K562 (cell line): ENCODE measurements at regions not wholly inside any gene's neighbourhood (a gene's known extent, or its start where the extent isn't known, plus 50 kb on each side); places are given as distances from the start of the nearest gene placed in this dataset.

Experiments used
- ATF2 ChIP-seq: sonication (generic); formaldehyde crosslinking; IDR thresholded peaks from 2 replicates; pipeline ENCODE4 v1.8.1; 2022; ENCODE audit warnings: missing genetic modification reagents
- CHD4 ChIP-seq: fragments of 200-600 bp; sonication (generic); IDR thresholded peaks from 3 replicates; pipeline ENCODE4 v1.6.1; 2012; ENCODE audit warnings: low read depth, mild to moderate bottlenecking, mixed read lengths, low read length, inconsistent platforms; ENCODE audit not compliant: insufficient read depth, insufficient replicate concordance, poor library complexity, severe bottlenecking
- CTCF ChIP-seq, 3 experiments: IDR thresholded peaks in 2 of 3; conservative IDR thresholded peaks in 1 of 3; 2 replicates each; pipeline ENCODE4 v1.5.1; 2011 to 2012; ENCODE audit warnings: low read length in 3 of 3, mild to moderate bottlenecking in 3 of 3, control low read depth in 2 of 3, improper control_type of control experiment in 1 of 3, inconsistent platforms in 1 of 3, low read depth in 1 of 3, mixed read lengths in 1 of 3, moderate library complexity in 1 of 3; ENCODE audit not compliant: insufficient read depth in 2 of 3
- FOXA1 ChIP-seq: fragments of 450-650 bp; IDR thresholded peaks from 2 replicates; pipeline ENCODE4 v1.6.1; 2016; ENCODE audit warnings: mild to moderate bottlenecking, borderline replicate concordance
- MAFG ChIP-seq: fragments of 450-650 bp; conservative IDR thresholded peaks from 2 replicates; pipeline ENCODE4 v1.6.1; 2016; ENCODE audit warnings: missing genetic modification characterization, missing compliant biosample characterization
- MEIS2 ChIP-seq: fragments of 450-650 bp; IDR thresholded peaks from 2 replicates; pipeline ENCODE4 v1.6.1; 2014; ENCODE audit warnings: mild to moderate bottlenecking; ENCODE audit not compliant: partially characterized antibody
- POLR2A ChIP-seq: fragments of 450-650 bp; conservative IDR thresholded peaks from 2 replicates; pipeline ENCODE4 v1.6.1; 2016
- POLR2AphosphoS5 ChIP-seq: IDR thresholded peaks from 2 replicates; pipeline ENCODE4 v1.6.1; 2011; ENCODE audit warnings: mild to moderate bottlenecking, low read depth, low read length, moderate library complexity; ENCODE audit not compliant: control insufficient read depth, insufficient read depth
- TAF7 ChIP-seq: fragments of 450-650 bp; IDR thresholded peaks from 2 replicates; pipeline ENCODE4 v1.6.1; 2016; ENCODE audit warnings: missing genetic modification characterization, missing compliant biosample characterization
- TEAD1 ChIP-seq, 2 experiments: fragments of 450-650 bp in 1 of 2; sonication (generic) in 1 of 2; formaldehyde crosslinking; IDR thresholded peaks; 2 replicates each; pipeline versions ENCODE4 v1.4.0 to v1.8.0; 2020 to 2022; ENCODE audit warnings: mild to moderate bottlenecking in 2 of 2, missing genetic modification reagents in 1 of 2
- ZFX ChIP-seq: sonication (generic); formaldehyde crosslinking; IDR thresholded peaks from 2 replicates; pipeline ENCODE4 v1.8.0; 2022; ENCODE audit warnings: mild to moderate bottlenecking, missing genetic modification reagents, moderate library complexity
- ZNF431 ChIP-seq: sonication (generic); formaldehyde crosslinking; IDR thresholded peaks from 2 replicates; pipeline ENCODE4 v1.8.0; 2022; ENCODE audit warnings: mild to moderate bottlenecking, missing genetic modification reagents
- ZNF644 ChIP-seq: fragments of 200-800 bp; sonication (Bioruptor generic); IDR thresholded peaks from 2 replicates; pipeline ENCODE4 v1.6.1; 2016; ENCODE audit warnings: low read depth, missing genetic modification characterization, missing compliant biosample characterization
- TF ChIP-seq, protein P1 (sequence below): fragments of 450-650 bp; IDR thresholded peaks from one replicate; pipeline ENCODE4 v1.6.1; 2018; ENCODE audit warnings: mild to moderate bottlenecking, moderate library complexity; ENCODE audit not compliant: partially characterized antibody

GRCh38 chr3:177932750-177933660, 603.2 kb upstream of the KCNMB2 start:
- TF ChIP-seq ATF2 (CRISPR knock-in tag) (no peak), MAFG (tag) (no peak), MEIS2 (no peak), ZNF644 (tag) (no peak), TEAD1 (CRISPR knock-in tag; IDR thresholded peaks at IDR 0.05) (no peak), ZNF431 (no peak), POLR2AphosphoS5 (no peak), CTCF (IDR thresholded peaks at IDR 0.05 in 2 of 3, conservative IDR thresholded peaks at IDR 0.05 in 1 of 3; ENCODE audit: insufficient read depth in 2 of 3, low read depth in 1 of 3, low read length in 3 of 3) (no peak), CHD4 (no peak), TAF7 (tag) (no peak), ZFX (CRISPR knock-in tag) (no peak), FOXA1 (no peak), POLR2A (no peak)
- TF ChIP-seq, protein P1, sequence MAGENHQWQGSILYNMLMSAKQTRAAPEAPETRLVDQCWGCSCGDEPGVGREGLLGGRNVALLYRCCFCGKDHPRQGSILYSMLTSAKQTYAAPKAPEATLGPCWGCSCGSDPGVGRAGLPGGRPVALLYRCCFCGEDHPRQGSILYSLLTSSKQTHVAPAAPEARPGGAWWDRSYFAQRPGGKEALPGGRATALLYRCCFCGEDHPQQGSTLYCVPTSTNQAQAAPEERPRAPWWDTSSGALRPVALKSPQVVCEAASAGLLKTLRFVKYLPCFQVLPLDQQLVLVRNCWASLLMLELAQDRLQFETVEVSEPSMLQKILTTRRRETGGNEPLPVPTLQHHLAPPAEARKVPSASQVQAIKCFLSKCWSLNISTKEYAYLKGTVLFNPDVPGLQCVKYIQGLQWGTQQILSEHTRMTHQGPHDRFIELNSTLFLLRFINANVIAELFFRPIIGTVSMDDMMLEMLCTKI = no peak
